ENCODE measurements at regions not wholly inside any gene's neighbourhood (a gene's known extent, or its start where the extent isn't known, plus 50 kb on each side); places are given as distances from the start of the nearest gene placed in this dataset.

DNA sequence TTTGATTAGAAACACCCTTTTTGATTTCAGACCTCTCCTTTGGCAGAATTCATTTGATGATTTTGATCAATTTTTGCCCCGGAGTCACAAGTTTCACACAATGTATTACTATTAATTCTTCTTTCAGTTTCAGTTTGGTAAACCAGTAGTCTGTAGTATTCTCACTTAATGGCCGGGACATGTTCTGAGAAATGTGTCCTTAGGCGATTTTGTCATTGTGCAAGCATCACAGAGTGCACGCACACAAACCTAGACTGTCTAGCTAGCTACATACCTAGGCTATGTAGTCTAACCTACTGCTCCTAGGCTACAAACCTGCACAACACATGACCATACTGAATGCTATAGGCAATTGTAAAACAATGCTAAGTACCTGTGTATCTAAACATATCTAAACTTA, 662.5 kb downstream of the IRX1 start:
- H3K4me3 ChIP-seq = no peak overlapping the region
- no peak for DNase-seq
- no peak for ATAC-seq (ENCODE audit: low FRiP score in 2 of 2)
- H3K36me3 ChIP-seq = no peaks in the 10 kb centered on the region
- no peaks in the 10 kb centered on the region for H3K9me3 ChIP-seq
- TF ChIP-seq POLR2AphosphoS5 (IDR thresholded peaks at IDR 0.05) (no peak), EP300 (IDR thresholded peaks at IDR 0.05) (no peak), POLR2A (IDR thresholded peaks at IDR 0.05) (no peak)
- TF ChIP-seq, protein P1, sequence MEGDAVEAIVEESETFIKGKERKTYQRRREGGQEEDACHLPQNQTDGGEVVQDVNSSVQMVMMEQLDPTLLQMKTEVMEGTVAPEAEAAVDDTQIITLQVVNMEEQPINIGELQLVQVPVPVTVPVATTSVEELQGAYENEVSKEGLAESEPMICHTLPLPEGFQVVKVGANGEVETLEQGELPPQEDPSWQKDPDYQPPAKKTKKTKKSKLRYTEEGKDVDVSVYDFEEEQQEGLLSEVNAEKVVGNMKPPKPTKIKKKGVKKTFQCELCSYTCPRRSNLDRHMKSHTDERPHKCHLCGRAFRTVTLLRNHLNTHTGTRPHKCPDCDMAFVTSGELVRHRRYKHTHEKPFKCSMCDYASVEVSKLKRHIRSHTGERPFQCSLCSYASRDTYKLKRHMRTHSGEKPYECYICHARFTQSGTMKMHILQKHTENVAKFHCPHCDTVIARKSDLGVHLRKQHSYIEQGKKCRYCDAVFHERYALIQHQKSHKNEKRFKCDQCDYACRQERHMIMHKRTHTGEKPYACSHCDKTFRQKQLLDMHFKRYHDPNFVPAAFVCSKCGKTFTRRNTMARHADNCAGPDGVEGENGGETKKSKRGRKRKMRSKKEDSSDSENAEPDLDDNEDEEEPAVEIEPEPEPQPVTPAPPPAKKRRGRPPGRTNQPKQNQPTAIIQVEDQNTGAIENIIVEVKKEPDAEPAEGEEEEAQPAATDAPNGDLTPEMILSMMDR (IDR thresholded peaks at IDR 0.05) = no peak
- H3K27me3 ChIP-seq = no peaks in the 10 kb centered on the region
- no peaks in the 10 kb centered on the region for H3K4me1 ChIP-seq
- 90 to 93% methylated on average over 4 of the region's 4 CpGs for WGBS, 2 donors
- no peak overlapping the region for H3K27ac ChIP-seq

DNA sequence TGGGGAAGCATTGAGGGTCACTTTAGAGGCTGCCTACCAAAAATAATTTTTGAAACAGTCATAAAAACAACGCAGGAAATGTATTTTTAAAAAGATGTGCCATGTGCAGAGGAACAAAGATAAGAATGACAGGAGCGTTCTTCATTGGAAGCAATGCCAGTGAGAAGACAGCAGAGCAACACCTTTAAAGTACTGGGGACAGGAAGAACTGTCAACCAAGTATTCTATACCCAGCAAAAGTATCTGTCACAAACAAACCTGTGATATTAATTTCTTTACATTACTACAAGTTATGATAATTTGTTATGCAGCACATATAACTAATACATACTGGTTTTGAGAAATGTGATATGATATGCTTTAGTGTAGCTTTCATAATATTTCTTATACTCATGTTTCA, 675.6 kb downstream of the IRX1 start:
- Histone ChIP-seq H3K27ac (no peak overlapping the region), H3K27me3 (no peaks in the 10 kb centered on the region), H3K4me3 (no peak overlapping the region), H3K9me3 (peaks cover 0 to 11% (median 0%) of the 10 kb centered on the region in 4 donors), H3K36me3 (no peaks in the 10 kb centered on the region), H3K4me1 (no peaks in the 10 kb centered on the region)
- 83 to 93% methylated on average over 2 of the region's 2 CpGs for WGBS, 2 donors
- ATAC-seq (ENCODE audit: low FRiP score in 2 of 2) (no peak), DNase-seq (no peak)
- no peak for TF ChIP-seq POLR2A (IDR thresholded peaks at IDR 0.05)
- no peak for TF ChIP-seq EP300 (IDR thresholded peaks at IDR 0.05)
- TF ChIP-seq, protein P1 (IDR thresholded peaks at IDR 0.05) = no peak
- TF ChIP-seq POLR2AphosphoS5 (IDR thresholded peaks at IDR 0.05) = no peak

DNA sequence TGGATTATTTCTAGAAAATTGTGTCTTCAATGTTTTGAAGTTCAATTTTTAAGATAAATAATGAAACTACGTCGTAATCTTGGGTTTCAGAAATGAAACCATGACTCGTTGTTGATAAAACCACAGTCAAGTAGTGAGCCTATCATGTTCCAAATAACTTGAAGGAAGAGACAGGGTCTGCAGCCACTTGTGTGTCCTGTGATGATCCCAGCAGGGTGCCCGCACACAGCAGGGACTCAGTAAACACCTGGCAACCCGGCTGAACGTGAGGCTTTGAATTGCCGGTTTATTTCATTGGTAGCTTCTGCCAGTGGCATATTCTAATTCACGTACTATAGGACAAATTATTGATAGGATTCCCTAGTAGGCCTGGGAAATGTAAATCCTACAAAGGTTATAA, 679.6 kb downstream of the IRX1 start:
- WGBS, 2 donors = 55 to 56% methylated on average over 8 of the region's 8 CpGs
- H3K27ac ChIP-seq = no peak overlapping the region
- TF ChIP-seq POLR2A (IDR thresholded peaks at IDR 0.05) = no peak
- TF ChIP-seq EP300 (IDR thresholded peaks at IDR 0.05) = no peak
- TF ChIP-seq, protein P1 (IDR thresholded peaks at IDR 0.05) = no peak
- no peaks in the 10 kb centered on the region for H3K4me1 ChIP-seq
- no peak for ATAC-seq (ENCODE audit: low FRiP score in 2 of 2)
- no peak overlapping the region for H3K4me3 ChIP-seq
- H3K9me3 ChIP-seq = peaks cover 0 to 10% (median 0%) of the 10 kb centered on the region in 4 donors
- no peak for DNase-seq
- no peaks in the 10 kb centered on the region for H3K36me3 ChIP-seq
- H3K27me3 ChIP-seq = no peaks in the 10 kb centered on the region

DNA sequence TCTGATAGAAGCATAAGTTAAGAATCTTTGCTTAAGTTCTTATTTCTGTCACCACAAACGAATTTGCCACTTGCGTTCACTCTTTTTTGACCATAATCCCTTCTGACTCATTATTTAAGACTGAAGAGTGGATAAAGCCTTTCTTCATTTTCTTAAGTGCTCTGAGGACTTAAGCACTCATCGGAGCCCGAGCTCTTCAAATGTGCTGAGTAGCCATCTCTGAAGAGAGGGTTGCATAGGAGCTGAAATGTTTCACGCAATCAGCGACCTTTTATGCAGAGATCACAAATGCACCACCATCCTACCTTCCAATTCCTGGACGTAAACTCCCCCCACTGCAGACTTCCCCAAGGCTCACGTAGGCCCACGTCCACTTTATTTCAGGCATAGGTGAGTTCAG, 699.2 kb downstream of the IRX1 start:
- H3K27ac ChIP-seq = no peak overlapping the region
- no peaks in the 10 kb centered on the region for H3K27me3 ChIP-seq
- TF ChIP-seq POLR2AphosphoS5 (IDR thresholded peaks at IDR 0.05) (no peak), EP300 (IDR thresholded peaks at IDR 0.05) (no peak), POLR2A (IDR thresholded peaks at IDR 0.05) (no peak)
- TF ChIP-seq, protein P1 (IDR thresholded peaks at IDR 0.05) = no peak
- H3K4me1 ChIP-seq = no peaks in the 10 kb centered on the region
- DNase-seq = peak in 1 of 2 donors; percentile 53
- 71% methylated on average over 9 of the region's 9 CpGs for whole genome bisulfite sequencing, 2 donors
- H3K36me3 ChIP-seq = no peaks in the 10 kb centered on the region
- H3K4me3 ChIP-seq = no peak overlapping the region
- no peaks in the 10 kb centered on the region for H3K9me3 ChIP-seq
- ATAC-seq (ENCODE audit: low FRiP score in 2 of 2) = no peak

DNA sequence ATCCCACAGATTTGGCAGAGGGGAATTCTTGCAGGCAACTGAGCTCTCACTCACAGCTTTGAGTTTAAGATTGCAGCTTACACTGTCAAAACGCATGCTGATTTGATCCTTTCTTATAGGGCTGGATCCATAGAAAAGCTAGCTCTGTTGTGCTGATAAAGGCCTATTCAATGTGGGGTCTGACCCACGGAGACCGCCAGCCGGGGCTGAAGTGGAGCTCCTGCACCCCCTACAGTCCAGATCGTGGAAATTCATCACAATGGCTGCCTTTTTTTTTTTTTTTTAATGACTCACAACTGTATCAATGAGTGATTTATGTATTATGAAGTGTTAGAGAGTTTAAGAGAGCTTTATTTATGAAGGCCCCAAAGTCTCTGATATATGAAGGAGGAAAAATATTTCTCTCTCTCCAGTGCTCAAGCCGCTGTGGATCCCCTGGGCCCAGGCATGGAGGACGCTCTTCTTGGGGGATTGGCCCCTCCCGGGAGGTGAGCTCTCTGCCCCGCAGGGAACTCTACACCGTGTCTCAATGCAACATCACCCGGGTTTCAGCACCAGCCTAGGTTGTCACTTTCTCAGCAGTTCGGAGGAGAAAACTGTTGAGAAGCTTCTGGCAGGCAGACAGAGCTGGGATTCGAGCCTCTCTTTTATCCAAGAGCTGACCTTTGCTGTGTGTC, 700.2 kb downstream of the IRX1 start:
- Histone ChIP-seq H3K27ac (no peak overlapping the region), H3K4me3 (no peak overlapping the region), H3K9me3 (no peaks in the 10 kb centered on the region), H3K36me3 (no peaks in the 10 kb centered on the region), H3K4me1 (no peaks in the 10 kb centered on the region), H3K27me3 (no peaks in the 10 kb centered on the region)
- DNase-seq (no peak), ATAC-seq (ENCODE audit: low FRiP score in 2 of 2) (peak in 1 of 2 donors; percentile 74)
- TF ChIP-seq, protein P1 (IDR thresholded peaks at IDR 0.05) = peak in 4 of 6 experiments; percentile 12 to 38 (median 18)
- TF ChIP-seq EP300 (IDR thresholded peaks at IDR 0.05) = no peak
- WGBS, 2 donors = 32 to 33% methylated on average over 13 of the region's 13 CpGs
